ENCODE measurements at regions not wholly inside any gene's neighbourhood (a gene's known extent, or its start where the extent isn't known, plus 50 kb on each side); places are given as distances from the start of the nearest gene placed in this dataset.

- Histone ChIP-seq H3K9ac (ENCODE audit: low read length) (no peak overlapping the region), H3K36me3 (replicated peaks; ENCODE audit: insufficient read depth, low read length) (no peaks in the 10 kb centered on the region), H3K27ac (ENCODE audit: low read length) (no peak overlapping the region), H3K9me3 (replicated peaks; ENCODE audit: insufficient read depth, low read length) (no peaks in the 10 kb centered on the region), H3K79me2 (ENCODE audit: low read length) (no peaks in the 10 kb centered on the region), H3K9me2 (replicated peaks; ENCODE audit: insufficient read depth, low read length) (no peaks in the 10 kb centered on the region), H2AFZ (ENCODE audit: low read length) (no peak overlapping the region), H3K4me3 (ENCODE audit: low read length) (no peak overlapping the region), H3K4me1 (ENCODE audit: low read length) (no peaks in the 10 kb centered on the region), H3K27me3 (replicated peaks; ENCODE audit: insufficient read depth, low read length) (no peaks in the 10 kb centered on the region), H3F3A (ENCODE audit: insufficient read depth, low read length) (no peaks in the 10 kb centered on the region), H3K4me2 (ENCODE audit: low read depth, low read length) (no peak overlapping the region), H4K20me1 (ENCODE audit: insufficient read depth, low read length) (no peaks in the 10 kb centered on the region)
- TF ChIP-seq CTCF (IDR thresholded peaks at IDR 0.05; ENCODE audit: low read length) (no peak), EZH2 (optimal IDR thresholded peaks at IDR 0.05; ENCODE audit: low read depth, low read length) (no peak), EZH2phosphoT487 (IDR thresholded peaks at IDR 0.05; ENCODE audit: low read length) (no peak)
- DNase-seq = no peak
Observed at GRCh38 chr13:58018020-58018419, 386.5 kb downstream of the PCDH17 start.

GRCh38 chr13:58018865-58019264 lies 387.3 kb downstream of the PCDH17 start:
- DNase-seq = no peak
- Histone ChIP-seq H3K9ac (ENCODE audit: low read length) (no peak overlapping the region), H3K36me3 (replicated peaks; ENCODE audit: insufficient read depth, low read length) (no peaks in the 10 kb centered on the region), H3K79me2 (ENCODE audit: low read length) (no peaks in the 10 kb centered on the region), H3K4me2 (ENCODE audit: low read depth, low read length) (no peak overlapping the region), H4K20me1 (ENCODE audit: insufficient read depth, low read length) (no peaks in the 10 kb centered on the region), H3F3A (ENCODE audit: insufficient read depth, low read length) (no peaks in the 10 kb centered on the region), H3K4me1 (ENCODE audit: low read length) (no peaks in the 10 kb centered on the region), H2AFZ (ENCODE audit: low read length) (no peak overlapping the region), H3K4me3 (ENCODE audit: low read length) (no peak overlapping the region), H3K9me3 (replicated peaks; ENCODE audit: insufficient read depth, low read length) (no peaks in the 10 kb centered on the region), H3K27me3 (replicated peaks; ENCODE audit: insufficient read depth, low read length) (no peaks in the 10 kb centered on the region), H3K9me2 (replicated peaks; ENCODE audit: insufficient read depth, low read length) (no peaks in the 10 kb centered on the region), H3K27ac (ENCODE audit: low read length) (no peak overlapping the region)
- TF ChIP-seq CTCF (IDR thresholded peaks at IDR 0.05; ENCODE audit: low read length) (no peak), EZH2 (optimal IDR thresholded peaks at IDR 0.05; ENCODE audit: low read depth, low read length) (no peak), EZH2phosphoT487 (IDR thresholded peaks at IDR 0.05; ENCODE audit: low read length) (no peak)

- TF ChIP-seq CTCF (IDR thresholded peaks at IDR 0.05; ENCODE audit: low read length) (no peak), EZH2 (optimal IDR thresholded peaks at IDR 0.05; ENCODE audit: low read depth, low read length) (no peak)
- Histone ChIP-seq H3K27ac (ENCODE audit: low read length) (no peak overlapping the region), H3K4me2 (ENCODE audit: low read depth, low read length) (no peak overlapping the region), H3K9me3 (replicated peaks; ENCODE audit: insufficient read depth, low read length) (no peaks in the 10 kb centered on the region), H3K9ac (ENCODE audit: low read length) (no peak overlapping the region), H3K79me2 (ENCODE audit: low read length) (no peaks in the 10 kb centered on the region), H3K9me2 (replicated peaks; ENCODE audit: insufficient read depth, low read length) (no peaks in the 10 kb centered on the region), H3K27me3 (replicated peaks; ENCODE audit: insufficient read depth, low read length) (no peaks in the 10 kb centered on the region), H2AFZ (ENCODE audit: low read length) (no peak overlapping the region), H3F3A (ENCODE audit: insufficient read depth, low read length) (no peaks in the 10 kb centered on the region), H3K4me3 (ENCODE audit: low read length) (no peak overlapping the region), H3K4me1 (ENCODE audit: low read length) (no peaks in the 10 kb centered on the region), H3K36me3 (replicated peaks; ENCODE audit: insufficient read depth, low read length) (no peaks in the 10 kb centered on the region), H4K20me1 (ENCODE audit: insufficient read depth, low read length) (no peaks in the 10 kb centered on the region)
- no peak for DNase-seq
Observed at GRCh38 chr13:58024103-58024502, 392.6 kb downstream of the PCDH17 start.
